HG03469 (cell line): ENCODE measurements at regions not wholly inside any gene's neighbourhood (a gene's known extent, or its start where the extent isn't known, plus 50 kb on each side); places are given as distances from the start of the nearest gene placed in this dataset.

ENCODE experiments used
- ATAC-seq: cut with Tn5 transposase; IDR thresholded peaks from one replicate; pipeline ENCODE4 v1.9.1; 2021; ENCODE audit warnings: mild to moderate bottlenecking, moderate library complexity, moderate number of reproducible peaks; ENCODE audit not compliant: unreplicated experiment

GRCh38 chr12:23428758-23429157, 520.7 kb downstream of the SOX5 start:
- no peak for ATAC-seq

- ATAC-seq: no peak
Observed at GRCh38 chr12:23431006-23431405, 518.5 kb downstream of the SOX5 start.

- ATAC-seq: no peak
Observed at GRCh38 chr12:23433121-23433520, 516.3 kb downstream of the SOX5 start.

DNA sequence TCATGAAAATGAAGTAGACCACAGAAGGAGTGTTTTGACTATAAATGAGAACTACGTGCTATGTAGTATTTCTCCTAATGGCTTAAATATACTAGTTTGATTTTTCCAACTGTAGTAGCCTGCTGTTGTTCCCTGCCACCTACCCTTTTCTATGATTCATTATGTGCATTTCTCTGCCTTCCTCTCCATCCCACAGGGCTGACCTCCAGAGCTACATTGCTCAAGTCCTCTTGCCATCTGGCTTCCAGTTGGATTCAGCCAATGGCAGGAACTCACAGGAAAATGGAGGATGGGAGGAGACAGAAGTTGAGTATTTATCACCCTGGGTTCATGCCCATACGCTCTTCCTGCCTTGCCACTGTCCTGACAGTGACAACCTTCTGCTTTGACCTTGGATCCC, 515.3 kb downstream of the SOX5 start:
- no peak for ATAC-seq

DNA sequence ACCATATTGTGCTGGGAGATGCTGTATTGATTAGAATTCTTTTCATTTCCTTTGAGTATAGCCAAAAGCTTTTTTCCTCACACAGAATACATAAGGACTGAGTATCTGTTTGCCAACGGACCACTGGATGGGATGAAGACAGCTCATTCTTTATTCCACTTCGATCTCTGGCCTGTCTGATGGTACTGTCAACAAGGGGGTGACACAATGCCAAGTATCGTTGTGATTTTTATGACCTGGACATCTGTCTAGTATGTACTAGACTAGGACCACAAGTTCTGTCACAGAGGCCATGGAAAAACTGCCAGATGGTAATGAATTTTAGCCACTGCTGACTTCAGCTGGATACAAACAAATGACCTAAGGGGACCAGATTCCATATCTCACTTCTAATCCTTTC, 502.7 kb downstream of the SOX5 start:
- no peak for ATAC-seq

DNA sequence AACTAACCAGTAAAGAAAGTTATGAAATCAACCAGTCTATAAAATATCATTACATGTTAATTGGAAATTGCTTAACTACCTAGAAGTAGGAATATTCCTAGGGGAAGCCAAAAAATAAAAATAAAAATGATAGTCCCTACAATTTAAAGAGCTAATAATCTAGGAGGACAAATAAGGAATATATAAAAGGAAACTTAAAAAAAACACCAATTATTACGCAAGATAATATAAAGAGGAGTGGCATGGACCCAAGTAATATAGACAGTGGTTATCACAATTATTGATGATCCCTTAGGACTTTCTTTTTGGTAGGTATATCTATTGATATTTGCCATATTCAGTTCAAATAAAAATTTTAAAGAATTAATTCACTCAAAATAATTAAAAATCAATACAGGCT, 498.7 kb downstream of the SOX5 start:
- no peak for ATAC-seq

DNA sequence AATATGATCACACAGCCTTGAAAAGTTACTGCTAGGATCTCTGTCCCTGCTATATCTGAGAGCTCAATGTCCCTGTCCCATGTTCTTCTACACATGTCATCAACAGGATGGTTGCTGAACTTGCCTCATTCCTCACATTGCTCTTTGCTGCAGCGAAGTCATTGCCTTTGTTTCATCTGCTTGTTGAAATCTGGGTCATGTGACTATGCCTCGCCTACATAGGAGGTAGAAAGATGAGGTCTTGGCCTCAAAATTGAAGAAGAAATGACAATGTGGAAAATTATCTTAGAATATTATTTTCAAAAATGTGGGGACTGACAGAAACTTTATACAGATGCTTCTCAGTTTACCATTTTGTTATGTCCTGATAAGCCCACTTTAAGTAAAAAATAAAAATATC, 494.2 kb downstream of the SOX5 start:
- ATAC-seq: no peak

GRCh38 chr12:23458640-23459039, 490.8 kb downstream of the SOX5 start:
- no peak for ATAC-seq

DNA sequence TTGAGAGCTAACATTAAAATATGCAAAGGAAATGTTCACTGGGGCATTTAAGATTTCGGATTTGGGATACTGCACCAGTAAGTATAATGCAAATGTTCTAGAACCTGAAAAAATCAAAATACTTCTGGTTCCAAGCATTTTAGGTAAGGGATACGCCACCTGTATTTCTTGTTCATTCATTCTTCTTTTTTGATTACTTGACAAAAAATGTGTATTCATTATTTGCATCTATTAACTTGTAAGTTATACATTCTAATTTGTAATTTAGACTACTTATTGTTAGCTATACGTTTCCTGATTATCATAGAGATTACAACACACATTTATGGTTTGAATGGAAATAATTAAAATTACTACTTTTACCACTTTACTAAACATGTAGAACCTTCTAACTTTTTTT, 486.9 kb downstream of the SOX5 start:
- ATAC-seq: no peak

GRCh38 chr12:23463172-23463571, 486.3 kb downstream of the SOX5 start:
- ATAC-seq: no peak

- no peak for ATAC-seq
Observed at GRCh38 chr12:23464241-23464812, 485.1 kb downstream of the SOX5 start.

DNA sequence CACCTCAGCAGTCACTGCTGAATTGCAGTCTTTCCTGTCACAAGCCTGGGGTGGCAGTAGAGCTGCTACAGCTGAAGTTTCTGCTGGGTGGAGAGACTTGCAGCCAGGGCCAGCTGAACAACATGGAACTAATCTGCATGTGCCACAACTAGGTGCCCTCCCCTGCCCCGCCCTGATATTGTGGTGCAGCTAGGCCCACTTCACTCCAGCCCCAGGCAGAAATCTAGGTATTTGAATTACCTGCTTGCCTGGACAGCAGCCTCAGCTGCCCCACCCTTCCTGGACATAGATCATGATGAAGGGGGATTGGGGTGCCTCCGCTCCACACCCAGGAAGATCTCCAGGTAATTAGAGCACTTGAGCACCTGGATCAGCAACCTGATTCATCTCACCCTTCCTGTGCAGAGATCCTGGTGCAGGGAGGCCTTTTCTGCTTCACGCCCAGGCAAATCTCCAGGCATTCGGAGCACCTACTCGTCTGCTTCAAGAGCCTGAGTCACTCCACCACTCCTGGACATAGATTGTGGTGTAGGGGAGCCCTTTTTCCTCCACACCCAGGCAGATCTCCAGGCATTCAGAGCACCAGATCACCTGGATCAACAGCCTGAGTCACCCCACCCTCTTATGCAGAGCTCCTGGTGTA, 477.0 kb downstream of the SOX5 start:
- ATAC-seq: no peak

- no peak for ATAC-seq
Observed at GRCh38 chr12:23473071-23473470, 476.4 kb downstream of the SOX5 start.

GRCh38 chr12:23474438-23474976, 475.0 kb downstream of the SOX5 start:
- no peak for ATAC-seq
